LHCN-M2 (cell line): ENCODE measurements at regions not wholly inside any gene's neighbourhood (a gene's known extent, or its start where the extent isn't known, plus 50 kb on each side); places are given as distances from the start of the nearest gene placed in this dataset.

ENCODE experiments used
- DNase-seq: peaks from one replicate; pipeline ENCODE4 v3.0.0-alpha.2; 2012; ENCODE audit warnings: low read depth

GRCh38 chr2:225998653-225999052 lies 599.1 kb downstream of the NYAP2 start:
- peak; percentile 59 for DNase-seq

- no peak for DNase-seq
Observed at GRCh38 chr2:225998116-225998515, 598.6 kb downstream of the NYAP2 start.

- no peak for DNase-seq
Observed at GRCh38 chr2:225996462-225996828, 596.9 kb downstream of the NYAP2 start.

- peak; percentile 72 for DNase-seq
Observed at GRCh38 chr2:225995796-225996461, 596.4 kb downstream of the NYAP2 start.

GRCh38 chr2:225994748-225995405 lies 595.4 kb downstream of the NYAP2 start:
- DNase-seq: peak; percentile 67

- peak; percentile 15 for DNase-seq
Observed at GRCh38 chr2:225993430-225993829, 593.9 kb downstream of the NYAP2 start.

- DNase-seq: no peak
Observed at GRCh38 chr2:225989809-225990208, 590.3 kb downstream of the NYAP2 start.

- DNase-seq: no peak
Observed at GRCh38 chr2:225980372-225980771, 580.9 kb downstream of the NYAP2 start.

- DNase-seq: no peak
Observed at GRCh38 chr2:225971433-225971832, 571.9 kb downstream of the NYAP2 start.

GRCh38 chr2:225948903-225949302 lies 549.4 kb downstream of the NYAP2 start:
- no peak for DNase-seq

GRCh38 chr2:225938991-225939390 lies 539.5 kb downstream of the NYAP2 start:
- no peak for DNase-seq

GRCh38 chr2:225937625-225938187 lies 538.2 kb downstream of the NYAP2 start:
- DNase-seq: peak; percentile 38

- peak; percentile 15 for DNase-seq
Observed at GRCh38 chr2:225932811-225933413, 533.4 kb downstream of the NYAP2 start.

- no peak for DNase-seq
Observed at GRCh38 chr2:225930687-225931086, 531.2 kb downstream of the NYAP2 start.

- DNase-seq: no peak
Observed at GRCh38 chr2:225920621-225921220, 521.2 kb downstream of the NYAP2 start.

- DNase-seq: no peak
Observed at GRCh38 chr2:225916692-225917091, 517.2 kb downstream of the NYAP2 start.

GRCh38 chr2:225911019-225911418 lies 511.5 kb downstream of the NYAP2 start:
- DNase-seq: no peak

- DNase-seq: peak; percentile 63
Observed at GRCh38 chr2:225895126-225895525, 495.6 kb downstream of the NYAP2 start.

GRCh38 chr2:225894236-225894980 lies 494.9 kb downstream of the NYAP2 start:
- peak; percentile 70 for DNase-seq

GRCh38 chr2:225893151-225893550 lies 493.6 kb downstream of the NYAP2 start:
- peak; percentile 32 for DNase-seq

GRCh38 chr2:225891771-225892170 lies 492.3 kb downstream of the NYAP2 start:
- no peak for DNase-seq

- no peak for DNase-seq
Observed at GRCh38 chr2:225891013-225891412, 491.5 kb downstream of the NYAP2 start.
